ENCODE measurements at regions not wholly inside any gene's neighbourhood (a gene's known extent, or its start where the extent isn't known, plus 50 kb on each side); places are given as distances from the start of the nearest gene placed in this dataset.
A peak's percentile ranks its signal among the peaks of the same experiment; 100 is the strongest.
"Not testable (repeated sequence)": the region's sequence is repeated elsewhere in the genome, so short reads cannot be mapped to it uniquely, and the experiment has no call there.

DNA sequence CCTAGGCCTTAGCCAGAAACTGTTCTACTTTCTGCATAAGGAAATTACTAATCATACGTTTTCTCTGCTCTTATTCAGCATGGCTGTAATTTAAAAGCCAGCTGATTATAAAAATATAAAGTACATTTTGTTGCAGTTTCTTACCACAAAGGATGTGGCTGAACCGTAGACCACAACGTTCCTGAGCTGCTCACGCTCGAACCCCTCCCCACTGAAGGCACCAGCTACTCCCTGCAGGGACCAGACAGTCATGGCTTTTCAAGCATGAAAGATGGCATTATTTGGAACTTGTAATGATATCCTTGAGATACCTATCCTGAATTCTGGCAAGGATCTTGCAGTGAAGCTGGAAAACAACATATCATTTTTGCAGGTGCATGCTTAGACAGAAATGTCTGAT lies 91.8 kb upstream of the DMRT1 start:
- TF ChIP-seq, protein P1, sequence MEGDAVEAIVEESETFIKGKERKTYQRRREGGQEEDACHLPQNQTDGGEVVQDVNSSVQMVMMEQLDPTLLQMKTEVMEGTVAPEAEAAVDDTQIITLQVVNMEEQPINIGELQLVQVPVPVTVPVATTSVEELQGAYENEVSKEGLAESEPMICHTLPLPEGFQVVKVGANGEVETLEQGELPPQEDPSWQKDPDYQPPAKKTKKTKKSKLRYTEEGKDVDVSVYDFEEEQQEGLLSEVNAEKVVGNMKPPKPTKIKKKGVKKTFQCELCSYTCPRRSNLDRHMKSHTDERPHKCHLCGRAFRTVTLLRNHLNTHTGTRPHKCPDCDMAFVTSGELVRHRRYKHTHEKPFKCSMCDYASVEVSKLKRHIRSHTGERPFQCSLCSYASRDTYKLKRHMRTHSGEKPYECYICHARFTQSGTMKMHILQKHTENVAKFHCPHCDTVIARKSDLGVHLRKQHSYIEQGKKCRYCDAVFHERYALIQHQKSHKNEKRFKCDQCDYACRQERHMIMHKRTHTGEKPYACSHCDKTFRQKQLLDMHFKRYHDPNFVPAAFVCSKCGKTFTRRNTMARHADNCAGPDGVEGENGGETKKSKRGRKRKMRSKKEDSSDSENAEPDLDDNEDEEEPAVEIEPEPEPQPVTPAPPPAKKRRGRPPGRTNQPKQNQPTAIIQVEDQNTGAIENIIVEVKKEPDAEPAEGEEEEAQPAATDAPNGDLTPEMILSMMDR (IDR thresholded peaks at IDR 0.05; ENCODE audit: insufficient read depth, low read length, missing control alignments): no peak
- H3K4me3 ChIP-seq (ENCODE audit: low read depth, low read length): no peak overlapping the region
- ChIA-PET POLR2A (interaction anchor here (1.2 to 2.3 kb wide), 2 partner anchors 11 to 43 kb away, joined by 4 to 9 read pairs; no protein-coding TSS in a partner anchor), CTCF (interaction anchor here (1.0 to 2.5 kb wide), 7 partner anchors 8 to 136 kb away, joined by 3 to 10 read pairs (median 4); no protein-coding TSS in a partner anchor)
- no peak for DNase-seq (ENCODE audit: low read depth, low spot score)

- no peak for DNase-seq (ENCODE audit: low read depth, low spot score)
- TF ChIP-seq, protein P1 (IDR thresholded peaks at IDR 0.05; ENCODE audit: insufficient read depth, low read length, missing control alignments): no peak
- CTCF ChIA-PET: interaction anchor here (0.9 to 2.5 kb wide), 7 partner anchors 13 to 136 kb away, joined by 3 to 10 read pairs (median 3); no protein-coding TSS in a partner anchor
- H3K4me3 ChIP-seq (ENCODE audit: low read depth, low read length): no peak overlapping the region
- POLR2A ChIA-PET: interaction anchor here (1.2 to 2.3 kb wide), 2 partner anchors 12 to 44 kb away, joined by 4 to 9 read pairs; no protein-coding TSS in a partner anchor
These were observed 91.1 kb upstream of the DMRT1 start for GRCh38 chr9:750249-750967.

GRCh38 chr9:751137-752051 lies 90.1 kb upstream of the DMRT1 start:
- H3K4me3 ChIP-seq (ENCODE audit: low read depth, low read length): no peak overlapping the region
- no peak for DNase-seq (ENCODE audit: low read depth, low spot score)
- ChIA-PET CTCF (interaction anchor here (0.8 to 2.5 kb wide), 11 partner anchors 10 to 138 kb away, joined by 3 to 10 read pairs (median 4); no protein-coding TSS in a partner anchor), POLR2A (interaction anchor here (0.7 to 1.2 kb wide), 3 partner anchors 14 to 57 kb away, joined by 3 to 5 read pairs (median 4); no protein-coding TSS in a partner anchor)
- TF ChIP-seq, protein P1 (IDR thresholded peaks at IDR 0.05; ENCODE audit: insufficient read depth, low read length, missing control alignments): no peak

GRCh38 chr9:752201-752600 lies 89.3 kb upstream of the DMRT1 start:
- CTCF ChIA-PET: interaction anchor here (0.8 to 1.7 kb wide), 8 partner anchors 9 to 139 kb away, joined by 3 to 7 read pairs (median 4); no protein-coding TSS in a partner anchor
- H3K4me3 ChIP-seq (ENCODE audit: low read depth, low read length): no peak overlapping the region
- POLR2A ChIA-PET: interaction anchor here (0.7 to 1.2 kb wide), 3 partner anchors 14 to 57 kb away, joined by 3 to 5 read pairs (median 4); no protein-coding TSS in a partner anchor
- peak; percentile 84 for DNase-seq (ENCODE audit: low read depth, low spot score)
- TF ChIP-seq, protein P1 (IDR thresholded peaks at IDR 0.05; ENCODE audit: insufficient read depth, low read length, missing control alignments): no peak

- no peak for DNase-seq (ENCODE audit: low read depth, low spot score)
- CTCF ChIA-PET: interaction anchor here (0.9 to 1.7 kb wide), 5 partner anchors 8 to 140 kb away, joined by 3 to 7 read pairs (median 3); no protein-coding TSS in a partner anchor
- H3K4me3 ChIP-seq (ENCODE audit: low read depth, low read length): no peak overlapping the region
- POLR2A ChIA-PET: interaction anchor here (1.1 to 1.2 kb wide), 2 partner anchors 15 to 18 kb away, joined by 4 to 5 read pairs; no protein-coding TSS in a partner anchor
- TF ChIP-seq, protein P1 (IDR thresholded peaks at IDR 0.05; ENCODE audit: insufficient read depth, low read length, missing control alignments): no peak
These were observed 88.8 kb upstream of the DMRT1 start for GRCh38 chr9:752681-753200.

- CTCF ChIA-PET: interaction anchor here (1.0 kb wide), 2 partner anchors 9 to 135 kb away, joined by 3 read pairs; no protein-coding TSS in a partner anchor
- H3K4me3 ChIP-seq (ENCODE audit: low read depth, low read length); DNase-seq (ENCODE audit: low read depth, low spot score); POLR2A ChIA-PET: not testable (repeated sequence)
These were observed 87.8 kb upstream of the DMRT1 start for GRCh38 chr9:753734-754133.
